ENCODE measurements at regions not wholly inside any gene's neighbourhood (a gene's known extent, or its start where the extent isn't known, plus 50 kb on each side); places are given as distances from the start of the nearest gene placed in this dataset.

GRCh38 chr15:36472672-36473071 lies 106.8 kb upstream of the CDIN1 start:
- no peaks in the 10 kb centered on the region for H3K79me2 ChIP-seq (ENCODE audit: control insufficient read depth, insufficient read depth, low read length)
- CTCF ChIA-PET: no interaction called here
- H2AFZ ChIP-seq (ENCODE audit: insufficient read depth, low read depth, low read length, poor library complexity, severe bottlenecking): no peak overlapping the region
- no peaks in the 10 kb centered on the region for H3K27me3 ChIP-seq (replicated peaks in 1 of 4; ENCODE audit: control extremely low read depth in 1 of 4, control insufficient read depth in 3 of 4, insufficient read depth in 4 of 4, low read length in 3 of 4)
- no peak overlapping the region for H3K27ac Mint-ChIP-seq
- POLR2A ChIA-PET: no interaction called here
- TF ChIP-seq EZH2 (IDR thresholded peaks at IDR 0.05; ENCODE audit: borderline replicate concordance, insufficient read depth, low read depth, low read length, poor library complexity, severe bottlenecking): no peak
- no peak for TF ChIP-seq CTCF (IDR thresholded peaks at IDR 0.05)
- ATAC-seq (ENCODE audit: low read depth) (no peak), DNase-seq (no peak)
- no peak overlapping the region for H3K4me3 ChIP-seq (ENCODE audit: control extremely low read depth in 1 of 5, extremely low read depth in 1 of 5, insufficient read depth in 1 of 5, low read depth in 2 of 5, low read length in 4 of 5)
- no peak overlapping the region for H3K4me2 ChIP-seq (replicated peaks; ENCODE audit: low read depth, low read length, poor library complexity, severe bottlenecking)
- peaks cover 4% of the 10 kb centered on the region for H3K27me3 Mint-ChIP-seq
- intact Hi-C loops (cut with micrococcal nuclease): no loop called here
- H3K4me3 Mint-ChIP-seq: no peak overlapping the region
- no peaks in the 10 kb centered on the region for H3K4me1 ChIP-seq (ENCODE audit: control insufficient read depth in 2 of 2, insufficient read depth in 2 of 2, low read length in 2 of 2)
- H3K27ac ChIP-seq (ENCODE audit: low read length in 2 of 2): no peak overlapping the region
- no peaks in the 10 kb centered on the region for H4K20me1 ChIP-seq (ENCODE audit: control insufficient read depth, insufficient read depth, low read length, poor library complexity, severe bottlenecking)
- no peaks in the 10 kb centered on the region for H3K36me3 ChIP-seq (replicated peaks in 1 of 2; ENCODE audit: control extremely low read depth in 1 of 2, control insufficient read depth in 1 of 2, extremely low read depth in 1 of 2, insufficient read depth in 2 of 2, low read length in 1 of 2)
- H3K9me3 Mint-ChIP-seq (ENCODE audit: insufficient read depth): no peaks in the 10 kb centered on the region
- no peaks in the 10 kb centered on the region for H3K9me3 ChIP-seq (ENCODE audit: control extremely low read depth in 1 of 3, control insufficient read depth in 2 of 3, insufficient read depth in 1 of 3, low read length in 2 of 3)
- WGBS (ENCODE audit: insufficient coverage): 100% methylated on average over 3 of the region's 3 CpGs
- H3K9ac ChIP-seq (ENCODE audit: low read length): no peak overlapping the region
- H3K4me1 Mint-ChIP-seq: no peaks in the 10 kb centered on the region

- no peak for ATAC-seq (ENCODE audit: low read depth)
- intact Hi-C loops (cut with micrococcal nuclease): no loop called here
- Histone ChIP-seq H2AFZ (ENCODE audit: insufficient read depth, low read depth, low read length, poor library complexity, severe bottlenecking) (no peak overlapping the region), H3K9ac (ENCODE audit: low read length) (no peak overlapping the region), H3K27ac (ENCODE audit: low read length in 2 of 2) (no peak overlapping the region), H4K20me1 (ENCODE audit: control insufficient read depth, insufficient read depth, low read length, poor library complexity, severe bottlenecking) (no peaks in the 10 kb centered on the region), H3K36me3 (replicated peaks in 1 of 2; ENCODE audit: control extremely low read depth in 1 of 2, control insufficient read depth in 1 of 2, extremely low read depth in 1 of 2, insufficient read depth in 2 of 2, low read length in 1 of 2) (no peaks in the 10 kb centered on the region), H3K9me3 (ENCODE audit: control extremely low read depth in 1 of 3, control insufficient read depth in 2 of 3, insufficient read depth in 1 of 3, low read length in 2 of 3) (no peaks in the 10 kb centered on the region), H3K27me3 (replicated peaks in 1 of 4; ENCODE audit: control extremely low read depth in 1 of 4, control insufficient read depth in 3 of 4, insufficient read depth in 4 of 4, low read length in 3 of 4) (no peaks in the 10 kb centered on the region), H3K79me2 (ENCODE audit: control insufficient read depth, insufficient read depth, low read length) (no peaks in the 10 kb centered on the region), H3K4me3 (ENCODE audit: control extremely low read depth in 1 of 5, extremely low read depth in 1 of 5, insufficient read depth in 1 of 5, low read depth in 2 of 5, low read length in 4 of 5) (no peak overlapping the region), H3K4me1 (ENCODE audit: control insufficient read depth in 2 of 2, insufficient read depth in 2 of 2, low read length in 2 of 2) (no peaks in the 10 kb centered on the region), H3K4me2 (replicated peaks; ENCODE audit: low read depth, low read length, poor library complexity, severe bottlenecking) (no peak overlapping the region)
- Mint-ChIP-seq H3K27ac (no peak overlapping the region), H3K9me3 (ENCODE audit: insufficient read depth) (no peaks in the 10 kb centered on the region), H3K4me3 (no peak overlapping the region), H3K27me3 (no peaks in the 10 kb centered on the region), H3K4me1 (no peaks in the 10 kb centered on the region)
- no peak for TF ChIP-seq EZH2 (IDR thresholded peaks at IDR 0.05; ENCODE audit: borderline replicate concordance, insufficient read depth, low read depth, low read length, poor library complexity, severe bottlenecking)
- TF ChIP-seq CTCF (IDR thresholded peaks at IDR 0.05): no peak
- ChIA-PET CTCF (no interaction called here), POLR2A (no interaction called here)
- no peak for DNase-seq
- WGBS (ENCODE audit: insufficient coverage): 83% methylated on average over 1 of the region's 2 CpGs
Measured at GRCh38 chr15:36478561-36478960, 100.9 kb upstream of the CDIN1 start.
